Lung (tissue), 11 donors: ENCODE measurements at regions not wholly inside any gene's neighbourhood (a gene's known extent, or its start where the extent isn't known, plus 50 kb on each side); places are given as distances from the start of the nearest gene placed in this dataset.

ENCODE experiments used
- ATAC-seq: fragments of 200-7000 bp; cut with Tn5 transposase; one replicate; pipeline ENCODE4 v1.9.1; 2020; ENCODE audit warnings: moderate number of reproducible peaks; ENCODE audit not compliant: insufficient read depth, low FRiP score
- DNase-seq, 3 donors: peaks; one replicate each; pipeline ENCODE4 v3.0.0-alpha.2; 2013 to 2017
- H3K27ac ChIP-seq, 2 donors: one replicate each; pipeline ENCODE4 v1.5.1; 2013; ENCODE audit warnings: mild to moderate bottlenecking in 2 of 2, moderate library complexity in 2 of 2, control low read depth in 1 of 2, inconsistent platforms in 1 of 2, low read depth in 1 of 2, low read length in 1 of 2
- H3K27me3 ChIP-seq, 3 donors: one replicate each; pipeline ENCODE4 v1.5.1; 2013; ENCODE audit warnings: low read length in 2 of 3; ENCODE audit not compliant: control insufficient read depth in 3 of 3, insufficient read depth in 3 of 3
- H3K36me3 ChIP-seq, 4 donors: one replicate each; pipeline ENCODE4 v1.5.1; 2013; ENCODE audit warnings: low read length in 4 of 4, mild to moderate bottlenecking in 1 of 4, moderate library complexity in 1 of 4; ENCODE audit not compliant: control insufficient read depth in 4 of 4, insufficient read depth in 4 of 4
- H3K4me1 ChIP-seq, 5 donors: one replicate each; pipeline ENCODE4 v1.5.1; 2013; ENCODE audit warnings: low read length in 5 of 5, mild to moderate bottlenecking in 2 of 5, moderate library complexity in 1 of 5; ENCODE audit not compliant: control insufficient read depth in 5 of 5, insufficient read depth in 5 of 5
- H3K4me3 ChIP-seq: one replicate; pipeline ENCODE4 v1.5.1; 2013; ENCODE audit warnings: mild to moderate bottlenecking, control low read depth, moderate library complexity
- H3K9ac ChIP-seq, 2 donors: one replicate each; pipeline ENCODE4 v1.5.1; 2013; ENCODE audit warnings: low read length in 2 of 2, control low read depth in 1 of 2; ENCODE audit not compliant: insufficient read depth in 1 of 2
- H3K9me3 ChIP-seq, 4 donors: one replicate each; pipeline ENCODE4 v1.5.1; 2013; ENCODE audit warnings: low read length in 3 of 4, mild to moderate bottlenecking in 1 of 4, moderate library complexity in 1 of 4; ENCODE audit not compliant: control insufficient read depth in 4 of 4, insufficient read depth in 3 of 4
- WGBS, 2 donors: extraction: QIAGEN DNeasy Blood & Tissue Kit; methylation state at CpG; one replicate each; pipeline ENCODE4 v1.1.7; 2013; 5-methylcytosine and 5-hydroxymethylcytosine counted together
- TF ChIP-seq, protein P1 (sequence below): IDR thresholded peaks from 2 replicates; pipeline ENCODE4 v1.5.1; 2012; ENCODE audit warnings: mild to moderate bottlenecking; ENCODE audit errors: control extremely low read depth, extremely low read depth
- donor health status: control.
- donor health status: control.
- donor health status: Bipolar disorder and iron deficiency.
- donor health status: healthy.
- donor health status: DM: yes; HTN: yes; CAD: no.

DNA sequence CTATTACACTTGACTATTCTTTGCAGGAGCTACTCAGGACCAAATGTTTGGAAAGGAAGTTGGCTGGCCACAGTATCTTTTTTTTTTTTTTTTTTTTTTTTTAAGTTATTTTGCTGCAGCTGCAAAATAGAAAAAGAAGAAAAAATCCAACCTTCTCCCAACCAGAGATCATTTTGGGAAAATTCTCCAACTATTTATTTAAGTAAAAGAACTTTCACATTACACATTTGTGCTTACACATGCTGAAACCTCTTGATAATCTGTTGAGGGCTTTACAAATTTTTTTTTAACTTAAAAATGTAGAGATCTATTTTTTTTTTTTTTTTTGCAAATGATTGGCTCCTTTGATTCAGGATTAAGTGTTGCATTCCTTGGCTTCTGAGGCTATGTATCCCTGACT is 148.0 kb downstream of the POLR2M start:
- H3K9me3 ChIP-seq, result no peaks in the 10 kb centered on the region
- no peaks in the 10 kb centered on the region for H3K27me3 ChIP-seq
- no peaks in the 10 kb centered on the region for H3K36me3 ChIP-seq
- TF ChIP-seq, protein P1, sequence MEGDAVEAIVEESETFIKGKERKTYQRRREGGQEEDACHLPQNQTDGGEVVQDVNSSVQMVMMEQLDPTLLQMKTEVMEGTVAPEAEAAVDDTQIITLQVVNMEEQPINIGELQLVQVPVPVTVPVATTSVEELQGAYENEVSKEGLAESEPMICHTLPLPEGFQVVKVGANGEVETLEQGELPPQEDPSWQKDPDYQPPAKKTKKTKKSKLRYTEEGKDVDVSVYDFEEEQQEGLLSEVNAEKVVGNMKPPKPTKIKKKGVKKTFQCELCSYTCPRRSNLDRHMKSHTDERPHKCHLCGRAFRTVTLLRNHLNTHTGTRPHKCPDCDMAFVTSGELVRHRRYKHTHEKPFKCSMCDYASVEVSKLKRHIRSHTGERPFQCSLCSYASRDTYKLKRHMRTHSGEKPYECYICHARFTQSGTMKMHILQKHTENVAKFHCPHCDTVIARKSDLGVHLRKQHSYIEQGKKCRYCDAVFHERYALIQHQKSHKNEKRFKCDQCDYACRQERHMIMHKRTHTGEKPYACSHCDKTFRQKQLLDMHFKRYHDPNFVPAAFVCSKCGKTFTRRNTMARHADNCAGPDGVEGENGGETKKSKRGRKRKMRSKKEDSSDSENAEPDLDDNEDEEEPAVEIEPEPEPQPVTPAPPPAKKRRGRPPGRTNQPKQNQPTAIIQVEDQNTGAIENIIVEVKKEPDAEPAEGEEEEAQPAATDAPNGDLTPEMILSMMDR, result no peak
- H3K27ac ChIP-seq, result no peak overlapping the region
- ATAC-seq, result no peak
- H3K4me3 ChIP-seq, result no peak overlapping the region
- no peak overlapping the region for H3K9ac ChIP-seq
- peaks cover 0 to 20% (median 5%) of the 10 kb centered on the region in 5 donors for H3K4me1 ChIP-seq
- peak in 2 of 3 donors; percentile 63 to 67 for DNase-seq

DNA sequence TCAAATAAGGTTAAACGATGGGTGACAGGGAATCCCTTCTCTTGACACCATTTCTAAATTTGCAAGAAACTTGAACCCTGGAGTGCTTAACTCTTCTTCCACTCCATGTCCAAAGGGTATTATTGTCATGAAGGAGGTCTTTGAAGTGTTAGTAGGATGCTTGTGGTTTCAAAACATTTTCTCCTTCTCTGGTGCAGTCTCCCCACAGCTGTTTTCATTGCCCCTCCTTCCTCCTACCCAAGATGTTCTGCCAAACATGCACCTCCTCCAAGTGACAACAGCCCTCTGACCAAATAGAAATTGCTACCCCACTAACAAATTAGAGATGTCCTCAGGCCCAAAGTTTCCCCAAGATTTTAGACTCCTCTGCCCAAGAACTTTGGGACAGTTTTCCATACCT is 151.4 kb downstream of the POLR2M start:
- no peak for DNase-seq
- 93 to 95% methylated on average over 1 of the region's 1 CpG for WGBS, 2 donors
- TF ChIP-seq, protein P1, result no peak

DNA sequence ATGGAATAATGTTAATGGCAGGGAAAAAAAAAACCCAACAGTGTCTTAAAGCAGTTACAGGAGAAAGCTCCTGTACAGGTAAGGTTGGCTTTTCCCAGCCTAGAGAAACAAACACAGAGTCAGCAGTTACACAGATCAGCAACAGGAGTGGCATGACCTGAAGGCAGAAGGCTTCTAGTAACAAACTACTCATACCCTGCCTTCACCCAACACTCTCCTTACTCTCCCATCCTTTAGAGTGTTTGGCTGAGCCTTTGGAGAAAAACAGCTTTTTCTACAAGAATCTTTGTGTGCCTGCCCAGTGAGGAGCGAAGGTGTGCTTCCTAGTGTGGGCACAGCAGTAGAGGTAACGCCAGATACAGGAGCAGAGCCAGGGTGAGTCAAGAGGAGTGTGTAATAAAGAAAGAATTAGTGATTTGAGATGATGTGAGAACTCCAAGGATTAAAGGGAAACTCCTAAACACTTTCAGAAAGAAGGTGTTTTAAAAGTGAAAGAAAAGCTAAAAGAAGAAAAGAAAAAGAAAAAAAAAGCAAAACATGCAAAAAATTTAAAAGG is 152.7 kb downstream of the POLR2M start:
- DNase-seq (no peak), ATAC-seq (no peak)
- Histone ChIP-seq H3K4me3 (no peak overlapping the region), H3K9me3 (no peaks in the 10 kb centered on the region), H3K27ac (no peak overlapping the region), H3K9ac (no peak overlapping the region), H3K27me3 (no peaks in the 10 kb centered on the region), H3K36me3 (no peaks in the 10 kb centered on the region), H3K4me1 (peaks cover 0 to 12% (median 2%) of the 10 kb centered on the region in 5 donors)
- TF ChIP-seq, protein P1, result no peak
- WGBS, 2 donors, result 83 to 93% methylated on average over 2 of the region's 2 CpGs

More for the DNA sequence above, 151.4 kb downstream of the POLR2M start:
- H3K4me1 ChIP-seq, result peaks cover 0 to 16% (median 5%) of the 10 kb centered on the region in 5 donors
- no peak for ATAC-seq
- no peak overlapping the region for H3K9ac ChIP-seq
- no peaks in the 10 kb centered on the region for H3K9me3 ChIP-seq
- no peaks in the 10 kb centered on the region for H3K27me3 ChIP-seq
- H3K36me3 ChIP-seq, result no peaks in the 10 kb centered on the region
- H3K27ac ChIP-seq, result no peak overlapping the region
- H3K4me3 ChIP-seq, result no peak overlapping the region
